SK-N-SH (cell line): ENCODE measurements at regions not wholly inside any gene's neighbourhood (a gene's known extent, or its start where the extent isn't known, plus 50 kb on each side); places are given as distances from the start of the nearest gene placed in this dataset.

Source experiments
- CTCF ChIA-PET: fragments of 300-600, 350-600 bp; formaldehyde crosslinking; extraction: SDS; loops from one replicate; lab custom pipeline; 2021; lab: Yijun Ruan, JAX
- POLR2A ChIA-PET: fragments of 350-600 bp; sonication (Branson Sonifier 250); formaldehyde crosslinking; extraction: SDS; loops from one replicate; lab custom pipeline; 2020; ENCODE audit warnings: antibody characterized with exemption, inconsistent platforms; lab: Yijun Ruan, JAX
- DNase-seq: peaks from one replicate; pipeline ENCODE4 v3.0.0; 2012
- H2AFZ ChIP-seq: fragments of 200-600 bp; sonication (generic); 2 replicates; pipeline ENCODE4 v1.8.1; 2016; ENCODE audit warnings: antibody characterized with exemption, mild to moderate bottlenecking, low read depth
- H3F3A ChIP-seq: fragments of 200-600 bp; sonication (generic); replicated peaks from 2 replicates; pipeline ENCODE3; 2016; ENCODE audit warnings: antibody characterized with exemption, mild to moderate bottlenecking; ENCODE audit not compliant: insufficient read depth
- H3K27ac ChIP-seq, 2 experiments: fragments of 200-500 bp in 1 of 2; fragments of 200-600 bp in 1 of 2; sonication (Bioruptor generic) in 1 of 2; sonication (generic), shearing (Covaris generic) in 1 of 2; 2 replicates each; pipeline versions ENCODE4 v1.5.1 to v1.6.1; 2014 to 2016; ENCODE audit warnings: low read depth in 2 of 2, inconsistent platforms in 1 of 2, low read length in 1 of 2, mild to moderate bottlenecking in 1 of 2, mixed read lengths in 1 of 2
- H3K27me3 ChIP-seq: fragments of 200-600 bp; sonication (generic), shearing (Covaris generic); 2 replicates; pipeline ENCODE4 v1.6.1; 2016; ENCODE audit warnings: mixed run types; ENCODE audit not compliant: insufficient read depth
- H3K36me3 ChIP-seq, 2 experiments: fragments of 200-500 bp in 1 of 2; fragments of 200-600 bp in 1 of 2; sonication (Bioruptor generic) in 1 of 2; sonication (generic) in 1 of 2; replicated peaks in 1 of 2; 2 replicates each; pipeline versions ENCODE3 to v1.5.1; 2014 to 2016; ENCODE audit warnings: low read length in 1 of 2, mild to moderate bottlenecking in 1 of 2; ENCODE audit not compliant: insufficient read depth in 2 of 2, control insufficient read depth in 1 of 2
- H3K4me1 ChIP-seq, 2 experiments: fragments of 200-500 bp in 1 of 2; fragments of 200-600 bp in 1 of 2; sonication (Bioruptor generic) in 1 of 2; sonication (generic), shearing (Covaris generic) in 1 of 2; 2 replicates each; pipeline versions ENCODE4 v1.5.1 to v1.6.1; 2014 to 2016; ENCODE audit warnings: low read depth in 1 of 2, low read length in 1 of 2, mixed run types in 1 of 2; ENCODE audit not compliant: insufficient read depth in 2 of 2, control insufficient read depth in 1 of 2
- H3K4me2 ChIP-seq: fragments of 200-600 bp; sonication (generic), shearing (Covaris generic); 2 replicates; pipeline ENCODE4 v1.6.1; 2017; ENCODE audit warnings: mixed run types
- H3K4me3 ChIP-seq, 2 experiments: fragments of 200-500 bp in 1 of 2; fragments of 200-600 bp in 1 of 2; sonication (Bioruptor generic) in 1 of 2; sonication (generic), shearing (Covaris generic) in 1 of 2; 2 replicates each; pipeline versions ENCODE4 v1.5.1 to v1.8.1; 2014 to 2016; ENCODE audit warnings: low read depth in 2 of 2, inconsistent platforms in 1 of 2, low read length in 1 of 2, mild to moderate bottlenecking in 1 of 2, mixed read lengths in 1 of 2, moderate library complexity in 1 of 2
- H3K79me2 ChIP-seq: fragments of 200-600 bp; sonication (generic); 2 replicates; pipeline ENCODE4 v1.8.1; 2017; ENCODE audit warnings: mild to moderate bottlenecking; ENCODE audit not compliant: insufficient read depth
- H3K9ac ChIP-seq: fragments of 200-600 bp; sonication (generic); 2 replicates; pipeline ENCODE4 v1.6.1; 2017; ENCODE audit warnings: mixed run types
- H3K9me2 ChIP-seq: fragments of 200-600 bp; sonication (generic); 2 replicates; pipeline ENCODE4 v1.6.1; 2017; ENCODE audit warnings: mixed run types
- H3K9me3 ChIP-seq: fragments of 200-600 bp; sonication (generic); 2 replicates; pipeline ENCODE4 v1.6.1; 2017; ENCODE audit warnings: mixed run types, mild to moderate bottlenecking, moderate library complexity
- H4K20me1 ChIP-seq: fragments of 200-600 bp; sonication (generic); 2 replicates; pipeline ENCODE4 v1.6.1; 2017; ENCODE audit warnings: mild to moderate bottlenecking, mixed run types; ENCODE audit not compliant: insufficient read depth
- CHD2 ChIP-seq: fragments of 150-350 bp; IDR thresholded peaks from 2 replicates; pipeline ENCODE4 v1.6.1; 2018; ENCODE audit warnings: low read length; ENCODE audit not compliant: partially characterized antibody
- FOSL2 ChIP-seq: IDR thresholded peaks from 2 replicates; pipeline ENCODE4 v1.4.0; 2012; ENCODE audit warnings: low read depth, mild to moderate bottlenecking, moderate library complexity, borderline replicate concordance
- FOXJ3 ChIP-seq: sonication (generic); formaldehyde crosslinking; IDR thresholded peaks from 2 replicates; pipeline ENCODE4 v1.5.1; 2020; ENCODE audit warnings: mild to moderate bottlenecking, missing genetic modification reagents
- GABPA ChIP-seq: IDR thresholded peaks from 2 replicates; pipeline ENCODE4 v1.4.0; 2012; ENCODE audit warnings: low read depth, mild to moderate bottlenecking
- POLR2AphosphoS5 ChIP-seq: IDR thresholded peaks from 2 replicates; pipeline ENCODE4 v1.6.1; 2012; ENCODE audit warnings: low read depth, low read length
- RFX5 ChIP-seq: IDR thresholded peaks from 2 replicates; pipeline ENCODE4 v1.6.1; 2012; ENCODE audit warnings: mild to moderate bottlenecking, improper control_type of control experiment, low read length
- RXRA ChIP-seq: IDR thresholded peaks from 2 replicates; pipeline ENCODE4 v1.4.0; 2012; ENCODE audit warnings: low read depth, mild to moderate bottlenecking, borderline replicate concordance
- SIN3A ChIP-seq: IDR thresholded peaks from 2 replicates; pipeline ENCODE4 v1.6.1; 2012; ENCODE audit warnings: low read depth, mild to moderate bottlenecking, low read length, moderate library complexity, borderline replicate concordance
- TEAD4 ChIP-seq: IDR thresholded peaks from 2 replicates; pipeline ENCODE4 v1.4.0; 2012; ENCODE audit warnings: mild to moderate bottlenecking, borderline replicate concordance; ENCODE audit not compliant: insufficient read depth
- YY1 ChIP-seq: IDR thresholded peaks from 2 replicates; pipeline ENCODE4 v1.4.0; 2012; ENCODE audit warnings: low read depth, mild to moderate bottlenecking
- WGBS: methylation state at CpG from one replicate; pipeline ENCODE4 v1.1.6; 2017; ENCODE audit warnings: low lambda C conversion rate; 5-methylcytosine and 5-hydroxymethylcytosine counted together
- TF ChIP-seq, protein P1 (sequence below): fragments of 150-350 bp; IDR thresholded peaks from 2 replicates; pipeline ENCODE4 v1.6.1; 2017; ENCODE audit warnings: antibody characterized with exemption, low read length, low read depth, borderline replicate concordance
- TF ChIP-seq, protein P2 (sequence below): IDR thresholded peaks from 2 replicates; pipeline ENCODE4 v1.6.1; 2012; ENCODE audit warnings: mild to moderate bottlenecking, low read depth, low read length, moderate library complexity
- TF ChIP-seq, protein P3 (sequence below): fragments of 200-600 bp; sonication (generic); IDR thresholded peaks from 2 replicates; pipeline ENCODE4 v1.6.1; 2017; ENCODE audit warnings: antibody characterized with exemption, mild to moderate bottlenecking, moderate library complexity
- TF ChIP-seq, protein P4 (sequence below): IDR thresholded peaks from 2 replicates; pipeline ENCODE4 v1.4.0; 2012; ENCODE audit warnings: low read depth, borderline replicate concordance

DNA sequence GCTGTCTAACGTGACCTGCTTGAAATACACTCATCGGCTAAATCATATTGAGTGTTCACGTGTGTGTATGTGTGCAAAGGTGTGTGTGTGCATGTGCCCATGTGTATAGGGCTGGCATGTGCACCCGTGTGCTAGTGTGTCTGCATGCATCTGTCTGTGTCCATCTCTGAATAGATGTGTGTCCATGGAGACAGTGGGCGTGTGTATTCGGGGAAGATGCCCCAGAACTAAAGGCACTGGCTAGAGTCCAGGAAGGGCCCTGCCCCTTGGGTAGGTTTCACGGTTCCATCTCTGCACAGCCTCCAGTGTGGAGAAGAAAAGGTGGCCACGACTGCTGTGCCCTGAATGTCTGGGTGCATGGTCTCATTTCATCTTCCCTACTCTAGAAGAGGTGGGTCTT, 220.3 kb downstream of the MN1 start:
- no peaks in the 10 kb centered on the region for H3K27me3 ChIP-seq
- no peaks in the 10 kb centered on the region for H3F3A ChIP-seq
- H2AFZ ChIP-seq = no peak overlapping the region
- ChIA-PET POLR2A (no interaction called here), CTCF (no interaction called here)
- no peaks in the 10 kb centered on the region for H3K4me1 ChIP-seq
- no peak overlapping the region for H3K4me3 ChIP-seq
- WGBS = 67% methylated on average over 6 of the region's 8 CpGs
- H3K27ac ChIP-seq = no peak overlapping the region
- H3K9me2 ChIP-seq = no peaks in the 10 kb centered on the region
- DNase-seq = no peak
- no peaks in the 10 kb centered on the region for H3K9me3 ChIP-seq
- H4K20me1 ChIP-seq = no peaks in the 10 kb centered on the region
- H3K9ac ChIP-seq = no peak overlapping the region
- no peaks in the 10 kb centered on the region for H3K79me2 ChIP-seq
- H3K36me3 ChIP-seq = no peaks in the 10 kb centered on the region
- TF ChIP-seq FOXJ3 (CRISPR knock-in tag) (no peak), TEAD4 (no peak), POLR2AphosphoS5 (no peak), YY1 (no peak), SIN3A (no peak), RFX5 (no peak), FOSL2 (no peak), GABPA (no peak), RXRA (no peak), CHD2 (no peak)
- TF ChIP-seq, protein P1, sequence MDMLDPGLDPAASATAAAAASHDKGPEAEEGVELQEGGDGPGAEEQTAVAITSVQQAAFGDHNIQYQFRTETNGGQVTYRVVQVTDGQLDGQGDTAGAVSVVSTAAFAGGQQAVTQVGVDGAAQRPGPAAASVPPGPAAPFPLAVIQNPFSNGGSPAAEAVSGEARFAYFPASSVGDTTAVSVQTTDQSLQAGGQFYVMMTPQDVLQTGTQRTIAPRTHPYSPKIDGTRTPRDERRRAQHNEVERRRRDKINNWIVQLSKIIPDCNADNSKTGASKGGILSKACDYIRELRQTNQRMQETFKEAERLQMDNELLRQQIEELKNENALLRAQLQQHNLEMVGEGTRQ = no peak
- TF ChIP-seq, protein P2, sequence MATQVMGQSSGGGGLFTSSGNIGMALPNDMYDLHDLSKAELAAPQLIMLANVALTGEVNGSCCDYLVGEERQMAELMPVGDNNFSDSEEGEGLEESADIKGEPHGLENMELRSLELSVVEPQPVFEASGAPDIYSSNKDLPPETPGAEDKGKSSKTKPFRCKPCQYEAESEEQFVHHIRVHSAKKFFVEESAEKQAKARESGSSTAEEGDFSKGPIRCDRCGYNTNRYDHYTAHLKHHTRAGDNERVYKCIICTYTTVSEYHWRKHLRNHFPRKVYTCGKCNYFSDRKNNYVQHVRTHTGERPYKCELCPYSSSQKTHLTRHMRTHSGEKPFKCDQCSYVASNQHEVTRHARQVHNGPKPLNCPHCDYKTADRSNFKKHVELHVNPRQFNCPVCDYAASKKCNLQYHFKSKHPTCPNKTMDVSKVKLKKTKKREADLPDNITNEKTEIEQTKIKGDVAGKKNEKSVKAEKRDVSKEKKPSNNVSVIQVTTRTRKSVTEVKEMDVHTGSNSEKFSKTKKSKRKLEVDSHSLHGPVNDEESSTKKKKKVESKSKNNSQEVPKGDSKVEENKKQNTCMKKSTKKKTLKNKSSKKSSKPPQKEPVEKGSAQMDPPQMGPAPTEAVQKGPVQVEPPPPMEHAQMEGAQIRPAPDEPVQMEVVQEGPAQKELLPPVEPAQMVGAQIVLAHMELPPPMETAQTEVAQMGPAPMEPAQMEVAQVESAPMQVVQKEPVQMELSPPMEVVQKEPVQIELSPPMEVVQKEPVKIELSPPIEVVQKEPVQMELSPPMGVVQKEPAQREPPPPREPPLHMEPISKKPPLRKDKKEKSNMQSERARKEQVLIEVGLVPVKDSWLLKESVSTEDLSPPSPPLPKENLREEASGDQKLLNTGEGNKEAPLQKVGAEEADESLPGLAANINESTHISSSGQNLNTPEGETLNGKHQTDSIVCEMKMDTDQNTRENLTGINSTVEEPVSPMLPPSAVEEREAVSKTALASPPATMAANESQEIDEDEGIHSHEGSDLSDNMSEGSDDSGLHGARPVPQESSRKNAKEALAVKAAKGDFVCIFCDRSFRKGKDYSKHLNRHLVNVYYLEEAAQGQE = no peak
- TF ChIP-seq, protein P3, sequence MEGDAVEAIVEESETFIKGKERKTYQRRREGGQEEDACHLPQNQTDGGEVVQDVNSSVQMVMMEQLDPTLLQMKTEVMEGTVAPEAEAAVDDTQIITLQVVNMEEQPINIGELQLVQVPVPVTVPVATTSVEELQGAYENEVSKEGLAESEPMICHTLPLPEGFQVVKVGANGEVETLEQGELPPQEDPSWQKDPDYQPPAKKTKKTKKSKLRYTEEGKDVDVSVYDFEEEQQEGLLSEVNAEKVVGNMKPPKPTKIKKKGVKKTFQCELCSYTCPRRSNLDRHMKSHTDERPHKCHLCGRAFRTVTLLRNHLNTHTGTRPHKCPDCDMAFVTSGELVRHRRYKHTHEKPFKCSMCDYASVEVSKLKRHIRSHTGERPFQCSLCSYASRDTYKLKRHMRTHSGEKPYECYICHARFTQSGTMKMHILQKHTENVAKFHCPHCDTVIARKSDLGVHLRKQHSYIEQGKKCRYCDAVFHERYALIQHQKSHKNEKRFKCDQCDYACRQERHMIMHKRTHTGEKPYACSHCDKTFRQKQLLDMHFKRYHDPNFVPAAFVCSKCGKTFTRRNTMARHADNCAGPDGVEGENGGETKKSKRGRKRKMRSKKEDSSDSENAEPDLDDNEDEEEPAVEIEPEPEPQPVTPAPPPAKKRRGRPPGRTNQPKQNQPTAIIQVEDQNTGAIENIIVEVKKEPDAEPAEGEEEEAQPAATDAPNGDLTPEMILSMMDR = no peak
- TF ChIP-seq, protein P4, sequence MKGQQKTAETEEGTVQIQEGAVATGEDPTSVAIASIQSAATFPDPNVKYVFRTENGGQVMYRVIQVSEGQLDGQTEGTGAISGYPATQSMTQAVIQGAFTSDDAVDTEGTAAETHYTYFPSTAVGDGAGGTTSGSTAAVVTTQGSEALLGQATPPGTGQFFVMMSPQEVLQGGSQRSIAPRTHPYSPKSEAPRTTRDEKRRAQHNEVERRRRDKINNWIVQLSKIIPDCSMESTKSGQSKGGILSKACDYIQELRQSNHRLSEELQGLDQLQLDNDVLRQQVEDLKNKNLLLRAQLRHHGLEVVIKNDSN = no peak
- no peak overlapping the region for H3K4me2 ChIP-seq
